HG03442 (cell line): ENCODE measurements at regions not wholly inside any gene's neighbourhood (a gene's known extent, or its start where the extent isn't known, plus 50 kb on each side); places are given as distances from the start of the nearest gene placed in this dataset.
"Not testable (repeated sequence)": the region's sequence is repeated elsewhere in the genome, so short reads cannot be mapped to it uniquely, and the experiment has no call there.

Experiments
- ATAC-seq: cut with Tn5 transposase; IDR thresholded peaks from one replicate; pipeline ENCODE4 v1.9.1; 2021; ENCODE audit warnings: mild to moderate bottlenecking, moderate library complexity; ENCODE audit not compliant: unreplicated experiment

DNA sequence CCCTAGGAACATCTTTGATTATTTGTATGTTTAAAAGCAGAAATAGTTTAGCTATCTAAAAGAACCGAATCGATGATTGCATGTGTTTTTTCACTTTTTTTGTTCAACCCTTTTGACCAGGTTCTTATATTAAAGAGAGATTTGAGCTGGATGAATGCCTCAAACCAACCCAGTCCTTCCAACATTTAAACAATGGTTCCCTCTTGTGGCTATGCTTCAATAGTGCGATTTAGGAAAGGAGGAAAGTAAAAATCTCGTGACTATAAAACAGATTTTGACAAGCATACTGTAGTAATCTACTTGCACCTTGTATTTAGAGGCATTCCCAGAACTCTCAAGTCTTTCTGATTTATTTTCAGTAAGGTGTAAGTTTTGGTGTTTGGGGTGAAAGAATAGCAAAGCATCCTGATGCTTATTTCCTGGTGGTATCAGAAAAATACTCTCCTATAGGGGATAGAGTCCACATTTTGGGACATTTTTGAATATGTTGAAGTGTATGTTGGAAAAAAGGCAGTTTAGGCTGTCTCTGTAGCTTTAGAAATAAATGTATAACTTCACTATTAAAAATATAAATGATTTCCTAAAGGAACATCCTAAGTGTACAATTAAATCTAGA lies 159.6 kb upstream of the KCNH8 start:
- ATAC-seq: no peak

DNA sequence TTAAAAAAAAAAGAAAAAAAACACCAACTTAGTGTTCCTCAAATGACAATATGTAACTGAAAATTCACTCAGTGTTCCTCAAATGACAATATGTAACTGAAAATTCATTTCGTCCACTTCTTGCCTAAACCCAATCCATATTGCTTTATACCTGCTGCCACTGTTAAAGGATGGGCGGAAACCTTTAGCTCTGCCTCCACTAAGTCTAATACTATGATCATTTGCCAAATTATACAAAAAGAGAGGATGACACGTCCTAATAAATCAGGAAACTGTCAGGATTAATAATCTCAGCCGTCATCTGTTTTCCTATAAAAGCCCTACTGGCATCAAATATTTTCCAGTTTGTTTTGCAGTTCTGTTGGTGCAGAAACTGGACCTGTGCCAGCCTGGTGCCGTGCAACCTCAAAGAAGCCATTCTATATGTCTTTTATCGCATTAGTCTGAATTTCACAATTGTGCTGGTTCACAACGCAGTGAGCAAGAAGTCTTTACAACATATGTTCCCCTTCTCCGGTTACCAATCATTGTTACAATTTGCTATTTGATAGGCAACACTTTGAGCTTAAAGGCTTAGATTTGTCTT lies 160.4 kb upstream of the KCNH8 start:
- ATAC-seq: no peak

DNA sequence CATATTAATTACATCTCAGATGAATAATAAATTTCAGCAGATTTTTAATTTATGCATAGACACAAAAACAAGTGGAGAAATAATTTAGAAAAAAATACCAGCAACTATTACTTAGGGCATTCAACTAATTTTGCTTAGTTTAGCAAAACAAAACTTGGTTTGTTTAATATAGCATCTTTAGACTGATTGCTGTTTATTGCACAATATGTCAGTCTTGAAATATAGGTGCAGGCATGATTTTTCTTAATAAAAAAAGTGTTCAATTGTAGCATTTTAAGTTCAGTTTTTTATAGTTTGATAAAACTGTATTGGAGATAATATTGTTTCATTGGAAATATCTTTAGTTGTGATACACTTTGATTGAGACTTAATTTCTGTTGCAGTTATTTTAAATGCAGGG lies 161.2 kb upstream of the KCNH8 start:
- ATAC-seq: no peak

DNA sequence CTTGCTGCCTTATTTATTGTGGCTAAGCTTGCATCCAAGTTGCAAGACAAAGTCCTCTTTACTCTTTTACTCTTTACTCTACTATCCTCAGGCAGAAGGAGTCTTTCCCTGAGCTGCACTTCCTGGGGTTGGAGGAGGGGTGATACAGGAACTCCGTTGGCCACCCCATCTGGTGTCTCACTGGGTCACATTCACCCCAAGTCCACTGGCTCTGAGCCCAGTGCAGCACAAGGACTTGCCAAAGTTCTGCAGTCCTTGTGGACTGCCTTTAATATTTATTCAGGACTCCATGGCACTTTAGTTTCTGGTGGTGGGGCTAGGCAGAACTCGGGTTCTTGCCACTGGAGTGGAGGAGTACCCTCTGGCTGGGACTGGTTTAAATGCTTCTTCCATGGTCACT lies 165.4 kb upstream of the KCNH8 start:
- ATAC-seq: no peak

DNA sequence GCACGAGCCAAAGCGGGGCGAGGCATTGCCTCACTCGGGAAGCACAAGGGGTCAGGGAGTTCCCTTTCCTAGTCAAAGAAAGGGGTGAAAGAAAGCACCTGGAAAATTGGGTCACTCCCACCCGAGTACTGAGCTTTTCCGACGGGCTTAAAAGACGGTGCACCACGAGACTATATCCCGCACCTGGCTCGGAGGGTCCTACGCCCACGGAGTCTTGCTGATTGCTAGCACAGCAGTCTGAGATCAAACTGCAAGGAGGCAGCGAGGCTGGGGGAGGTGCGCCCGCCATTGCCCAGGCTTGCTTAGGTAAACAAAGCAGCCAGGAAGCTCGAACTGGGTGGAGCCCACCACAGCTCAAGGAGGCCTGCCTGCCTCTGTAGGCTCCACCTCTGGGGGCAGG lies 172.2 kb upstream of the KCNH8 start:
- not testable (repeated sequence) for ATAC-seq

DNA sequence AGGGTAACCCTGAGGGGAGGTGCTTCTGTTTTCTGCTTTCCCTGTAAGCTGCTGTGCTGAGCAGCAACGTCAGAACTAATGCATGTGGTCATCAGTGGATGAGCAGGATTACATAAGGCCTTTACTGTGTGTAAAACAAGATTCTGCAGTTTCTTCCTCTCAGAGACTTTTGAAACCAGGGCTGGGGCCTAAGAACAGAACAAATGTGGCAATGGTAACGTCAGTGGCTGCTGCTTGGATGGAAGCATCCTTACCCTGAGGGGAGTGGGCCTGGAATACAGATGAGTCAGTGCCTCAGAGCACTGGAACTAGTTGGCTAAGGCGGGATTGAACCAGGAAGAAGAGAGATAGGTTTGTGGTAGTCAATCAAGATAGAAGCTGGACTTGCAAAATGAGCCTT lies 180.2 kb upstream of the KCNH8 start:
- no peak for ATAC-seq

DNA sequence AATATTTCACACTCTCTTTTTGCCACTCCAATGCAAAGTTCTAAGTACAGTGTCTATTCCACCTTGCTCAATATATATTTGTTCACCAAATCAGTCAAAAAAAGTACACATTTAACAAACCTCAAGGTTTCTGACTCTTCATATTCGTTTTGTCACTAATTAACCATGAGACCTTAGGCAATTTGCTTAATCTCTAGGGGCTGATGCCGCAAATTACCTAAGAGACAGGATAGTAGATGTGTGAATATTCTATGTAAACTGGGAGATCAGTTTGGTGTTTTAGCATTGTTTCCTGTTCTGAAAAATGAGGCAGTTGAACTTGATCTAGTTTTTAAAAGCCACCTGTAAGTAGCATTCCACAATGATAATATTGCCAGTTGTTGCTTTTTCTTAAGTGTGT lies 182.5 kb upstream of the KCNH8 start:
- ATAC-seq: no peak

DNA sequence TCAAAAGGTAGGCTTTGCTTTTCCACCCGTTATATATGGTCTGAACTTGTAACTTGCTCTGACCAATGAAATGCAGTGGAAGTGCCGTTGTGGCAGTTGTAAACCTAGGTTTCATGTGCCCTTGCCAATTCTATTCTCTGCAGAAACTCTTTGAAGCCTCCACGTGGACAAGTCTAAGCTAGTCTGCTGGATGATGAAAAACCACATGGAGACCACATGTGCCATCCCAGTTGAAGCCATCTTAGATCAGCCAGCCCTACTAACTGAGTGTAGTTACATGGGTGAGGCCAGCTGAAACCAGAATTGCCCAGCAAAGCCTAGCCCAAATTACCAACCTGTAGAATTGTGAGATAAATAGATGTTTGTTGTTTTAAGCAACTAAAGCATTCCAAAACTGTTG lies 183.7 kb upstream of the KCNH8 start:
- no peak for ATAC-seq

DNA sequence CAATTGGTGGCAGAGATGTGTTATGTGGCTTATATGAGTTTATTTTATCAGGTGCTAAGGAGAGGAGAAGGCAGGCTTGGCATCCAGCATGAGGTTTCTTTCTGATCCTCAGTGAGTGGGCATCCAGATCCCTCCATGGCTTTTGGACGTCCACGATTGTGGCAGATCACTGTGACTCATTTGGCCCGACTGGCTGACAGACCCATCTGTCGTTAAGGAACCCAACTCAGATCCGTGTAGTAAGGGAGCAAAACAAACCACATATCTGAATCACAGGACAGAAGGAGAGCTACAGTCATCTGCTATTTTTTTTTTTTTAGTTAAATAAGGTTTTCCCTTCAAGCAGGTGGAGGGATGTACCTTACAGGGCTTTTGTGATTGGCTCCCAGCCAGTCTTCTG lies 197.0 kb upstream of the KCNH8 start:
- no peak for ATAC-seq

DNA sequence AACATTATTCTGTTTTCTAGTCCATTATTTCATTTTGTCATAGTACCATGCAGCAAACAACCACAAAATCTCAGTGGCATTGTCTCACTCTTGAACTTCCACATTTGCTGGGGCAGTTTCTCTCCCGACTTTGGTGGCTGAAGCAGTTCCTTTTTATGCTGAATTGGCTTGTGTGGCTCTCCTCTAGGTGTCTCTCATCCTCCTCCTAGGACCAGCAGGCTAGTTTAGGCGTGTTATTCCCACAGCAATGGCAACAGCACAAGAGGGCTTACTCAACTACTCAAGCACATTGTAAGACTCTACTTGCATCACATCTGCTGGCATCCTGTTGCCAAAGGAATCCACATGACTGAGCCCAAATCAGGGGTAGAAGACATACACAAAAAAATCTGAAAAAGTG lies 201.8 kb upstream of the KCNH8 start:
- ATAC-seq: no peak

DNA sequence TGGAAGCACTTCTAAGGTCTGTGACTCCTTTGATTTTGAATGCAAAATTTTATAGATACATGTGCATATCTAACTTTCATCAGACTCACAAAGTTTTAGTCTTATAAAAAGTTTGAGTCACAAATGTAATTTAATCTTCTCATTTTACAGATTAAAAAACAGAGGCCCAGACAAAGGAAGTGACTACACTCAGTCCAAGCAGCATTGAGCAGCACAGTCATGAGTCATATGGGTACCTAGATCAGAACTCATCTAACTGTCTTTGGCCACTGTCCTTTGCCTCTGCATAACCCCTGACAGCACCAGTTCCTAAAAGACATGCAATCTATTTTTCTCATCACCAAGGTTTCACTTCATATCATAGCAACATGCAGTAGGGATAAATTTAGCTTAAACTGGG lies 210.7 kb upstream of the KCNH8 start:
- ATAC-seq: peak; percentile 90

DNA sequence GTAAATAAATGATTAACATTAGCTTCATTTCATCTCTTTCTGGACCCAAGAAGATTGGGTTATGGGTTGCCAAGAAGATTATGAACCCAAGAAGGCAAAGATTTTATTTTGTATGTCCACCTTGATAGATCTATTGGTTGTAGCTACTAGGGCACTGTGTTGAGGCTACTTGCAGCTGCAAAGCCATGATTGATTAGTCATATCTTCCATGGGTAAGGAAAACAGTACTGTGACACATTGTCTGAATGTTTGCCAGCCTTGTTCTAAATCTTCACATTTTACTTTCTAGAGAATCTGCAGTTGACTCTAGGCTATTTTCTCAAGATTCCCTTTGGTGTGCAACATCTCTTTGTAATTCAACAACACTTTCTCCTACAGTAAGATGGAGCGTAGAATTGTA lies 229.2 kb upstream of the KCNH8 start:
- no peak for ATAC-seq

DNA sequence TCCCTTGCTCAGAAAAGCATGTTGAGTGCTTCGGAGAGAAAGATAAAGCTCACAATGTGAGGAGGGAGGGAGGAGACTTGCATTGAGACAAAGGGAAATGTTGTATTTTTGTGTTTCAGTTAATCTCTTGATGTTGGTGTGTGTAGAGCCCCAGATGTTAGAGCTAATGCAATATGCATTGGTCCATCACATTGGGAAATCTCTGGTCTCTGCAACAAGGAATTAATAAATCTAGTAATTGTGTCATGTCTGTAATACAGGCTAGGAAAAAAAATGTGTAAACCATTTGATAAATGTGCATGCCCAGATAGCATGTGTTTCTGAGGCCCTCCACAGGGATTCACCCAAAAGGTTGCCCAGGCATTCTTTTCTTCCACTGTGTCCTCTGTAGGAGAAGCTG lies 230.4 kb upstream of the KCNH8 start:
- no peak for ATAC-seq

DNA sequence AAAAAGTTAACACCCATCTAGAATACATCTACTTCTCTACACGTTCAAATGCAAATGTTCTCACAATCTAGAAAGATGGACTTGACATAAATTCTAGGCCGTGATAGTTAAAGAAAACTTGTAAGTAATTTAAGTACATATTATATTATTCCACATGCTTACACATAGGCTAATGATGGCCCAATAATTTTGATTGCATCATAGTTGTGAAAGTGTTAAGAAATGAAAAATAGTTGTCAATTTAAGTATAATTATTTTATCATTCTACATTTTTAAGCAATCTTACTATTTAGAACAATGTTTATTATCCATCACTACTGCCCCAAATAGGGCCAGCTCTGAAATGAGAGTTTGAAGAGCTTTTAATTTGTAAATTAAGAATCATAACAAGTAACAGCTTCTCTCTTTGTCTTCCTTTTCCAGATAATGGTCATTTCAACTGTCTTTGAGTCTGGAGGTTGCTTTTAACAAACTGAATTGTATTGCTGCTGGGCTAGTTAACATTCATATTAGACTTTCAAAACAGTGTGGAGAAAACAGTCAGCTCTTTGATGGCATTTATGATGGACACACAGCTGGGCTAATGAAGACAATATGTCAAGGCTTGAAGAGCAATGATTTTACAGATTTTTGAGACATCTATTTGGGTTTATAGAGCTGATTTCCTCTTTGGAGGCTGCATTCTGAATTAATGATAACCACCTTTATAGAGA lies 246.1 kb upstream of the KCNH8 start:
- no peak for ATAC-seq

DNA sequence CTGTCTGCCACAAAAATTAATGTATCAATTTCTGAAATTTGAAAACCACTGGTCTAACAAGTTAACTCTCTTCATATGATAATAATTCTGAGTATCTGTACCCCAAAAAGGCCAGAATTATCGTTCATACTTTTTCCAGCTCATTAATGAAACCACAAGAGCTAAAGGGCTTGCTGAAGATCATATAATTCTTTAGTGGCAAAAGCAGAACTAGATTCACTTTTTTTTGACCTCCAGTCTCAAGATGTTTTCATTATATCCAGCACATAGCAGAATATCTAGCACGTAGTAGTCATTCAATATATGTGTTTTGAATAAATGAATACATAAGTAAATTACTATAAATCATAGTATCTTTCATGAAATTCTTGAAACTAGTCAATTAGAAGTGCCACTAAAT lies 246.7 kb upstream of the KCNH8 start:
- no peak for ATAC-seq

DNA sequence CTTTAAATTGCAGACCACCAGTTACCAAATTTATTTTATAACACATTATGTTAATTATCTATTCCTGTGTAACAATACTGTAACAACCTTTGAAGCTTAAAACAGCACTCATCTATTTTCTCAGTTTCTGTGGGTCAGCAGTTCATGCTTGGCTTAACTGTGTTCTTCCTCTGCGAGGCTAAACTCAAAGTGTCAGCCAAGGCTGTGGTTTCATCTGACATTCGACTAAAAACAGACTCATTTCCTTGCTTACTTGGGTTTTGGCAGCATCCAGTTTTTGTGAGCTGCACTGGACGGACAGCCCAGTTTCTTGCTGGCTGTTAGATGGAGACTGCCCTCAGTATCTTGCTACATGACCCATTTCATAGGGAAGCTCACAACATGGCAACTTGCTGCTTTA lies 247.3 kb upstream of the KCNH8 start:
- peak; percentile 92 for ATAC-seq

DNA sequence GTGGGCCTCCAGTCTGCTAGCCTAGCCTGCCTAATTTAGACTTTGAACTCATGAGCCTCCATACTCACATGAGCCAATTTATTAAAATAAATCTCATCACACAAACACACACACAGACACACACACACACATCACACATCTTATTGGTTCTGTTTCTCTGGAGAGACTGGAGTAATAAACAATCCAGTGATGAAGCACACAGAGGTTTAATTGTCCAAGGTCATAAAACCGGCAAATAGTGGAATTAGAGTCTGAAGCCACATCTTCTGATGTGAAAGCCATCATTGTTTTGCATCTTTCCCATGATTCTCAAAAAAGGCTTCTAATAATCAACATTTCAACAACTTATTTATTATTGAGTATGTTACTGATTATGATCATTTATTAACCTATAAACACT lies 249.4 kb upstream of the KCNH8 start:
- no peak for ATAC-seq

DNA sequence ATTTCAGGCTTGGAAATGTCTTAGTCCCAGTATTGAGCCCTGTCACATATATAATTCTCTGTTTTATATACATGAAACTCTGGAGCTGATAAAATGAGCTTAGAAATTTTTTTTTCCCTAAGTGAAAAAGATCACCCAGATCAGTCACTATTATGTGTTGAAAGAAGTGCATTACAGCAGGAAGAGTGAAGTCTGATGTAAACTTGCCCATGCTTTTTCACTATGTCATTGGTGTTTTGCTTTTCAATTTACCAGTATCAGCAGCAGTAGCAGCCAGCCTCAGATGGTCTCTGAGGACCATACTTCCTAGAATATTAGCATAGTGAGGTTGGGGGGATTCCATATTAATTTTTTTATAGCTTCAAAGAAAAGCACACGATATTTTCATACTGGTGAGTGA lies 255.6 kb upstream of the KCNH8 start:
- no peak for ATAC-seq

DNA sequence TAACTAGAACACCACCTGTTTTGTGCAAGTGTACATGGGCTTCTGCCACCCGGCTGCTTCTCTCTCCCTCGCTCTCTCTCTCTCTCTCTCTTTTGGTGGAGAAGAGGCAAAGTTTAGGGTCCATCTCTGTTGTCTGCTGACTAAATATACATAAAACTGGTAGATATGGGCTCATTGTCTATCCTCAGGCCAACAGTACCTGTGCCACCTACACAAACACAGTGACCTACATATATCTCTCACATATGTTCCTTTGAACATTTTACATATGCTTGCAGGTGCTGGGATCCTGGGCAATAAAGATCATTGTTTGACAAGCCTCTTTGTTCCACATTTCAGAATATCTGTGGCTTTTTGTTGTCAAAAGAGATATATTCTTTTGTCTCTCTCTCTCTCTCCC lies 256.3 kb upstream of the KCNH8 start:
- no peak for ATAC-seq

DNA sequence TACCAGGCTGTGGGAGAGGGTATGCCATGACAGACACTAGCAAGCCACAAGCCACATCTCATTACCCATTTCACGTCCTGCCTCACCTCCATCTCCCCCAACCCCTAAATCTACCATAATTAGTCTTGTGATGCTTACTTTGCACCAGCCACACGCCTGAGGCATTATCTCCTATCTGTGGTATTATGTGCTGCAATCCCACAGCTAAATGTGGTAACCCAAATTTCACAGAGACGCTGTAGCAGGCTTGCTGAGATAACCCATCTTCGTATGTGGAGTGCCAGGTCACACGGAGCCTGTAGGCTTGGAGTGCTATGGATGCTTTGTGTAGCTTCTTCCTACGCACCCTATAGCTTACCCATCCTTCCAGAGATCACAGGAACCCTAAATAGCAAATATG lies 256.7 kb upstream of the KCNH8 start:
- ATAC-seq: no peak

DNA sequence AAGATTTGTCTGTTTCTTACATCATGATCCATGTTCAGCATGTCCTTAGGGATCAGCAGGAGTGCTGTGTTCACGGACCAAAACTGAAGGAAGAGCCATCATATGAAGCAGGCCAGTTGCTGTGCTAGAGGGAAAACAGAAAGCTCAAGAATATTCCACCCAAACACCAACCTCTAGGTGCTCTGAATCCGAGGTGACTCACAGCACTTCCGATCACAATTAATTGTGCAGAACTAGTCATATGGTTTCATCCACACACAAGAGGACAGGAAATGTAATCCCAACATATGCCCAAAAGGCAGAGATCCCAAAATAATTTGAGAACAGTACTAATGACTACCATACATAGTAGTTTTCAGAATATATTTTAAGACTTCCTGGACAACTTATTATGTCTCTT lies 257.9 kb upstream of the KCNH8 start:
- no peak for ATAC-seq

DNA sequence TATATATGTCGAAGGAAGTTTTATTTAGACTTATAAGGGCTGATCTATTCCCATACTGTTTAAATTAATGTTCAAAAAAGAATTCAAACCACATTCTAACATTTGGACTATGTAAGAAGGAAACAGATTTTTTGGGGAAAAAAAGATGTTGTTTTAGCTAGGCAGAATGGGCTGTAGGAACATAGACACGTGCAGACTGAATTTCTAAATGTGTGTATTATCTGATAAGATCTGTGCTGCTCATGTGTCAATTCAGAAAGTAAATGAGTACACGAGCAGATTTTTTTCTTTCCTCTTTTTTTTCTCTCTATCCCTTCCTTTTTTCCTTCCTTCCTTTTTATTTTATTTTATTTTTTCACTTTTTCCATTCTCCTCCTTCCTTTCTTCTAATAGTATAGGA lies 259.5 kb upstream of the KCNH8 start:
- ATAC-seq: no peak

DNA sequence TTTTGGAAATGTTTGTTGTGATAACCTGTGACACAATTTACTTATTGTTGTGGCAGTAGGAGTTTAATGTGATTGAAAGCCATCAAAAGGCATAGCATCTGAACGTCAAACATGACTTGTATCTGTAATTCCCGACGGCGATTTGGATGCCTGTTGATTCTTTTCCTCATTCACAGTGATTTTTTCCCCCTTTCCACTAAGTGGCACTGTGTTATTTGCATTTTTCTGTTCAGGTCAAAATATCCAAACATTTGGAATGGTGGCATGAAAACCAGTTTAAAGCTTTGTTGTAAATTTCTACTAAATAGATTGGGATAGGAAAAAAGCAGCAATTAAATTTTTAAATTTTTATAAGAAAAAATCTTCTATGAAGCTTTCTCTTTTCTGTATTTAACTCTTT lies 259.9 kb upstream of the KCNH8 start:
- no peak for ATAC-seq
